GM12878 (cell line): ENCODE measurements at regions not wholly inside any gene's neighbourhood (a gene's known extent, or its start where the extent isn't known, plus 50 kb on each side); places are given as distances from the start of the nearest gene placed in this dataset.

Experiments
- BHLHE40 ChIP-seq, 2 experiments: fragments of 450-650 bp in 1 of 2; IDR thresholded peaks; 2 replicates each; pipeline ENCODE4 v1.6.1; 2011 to 2017; ENCODE audit warnings: low read depth in 2 of 2, borderline replicate concordance in 1 of 2, improper control_type of control experiment in 1 of 2, low read length in 1 of 2, mild to moderate bottlenecking in 1 of 2
- MYC ChIP-seq: IDR thresholded peaks from 2 replicates; pipeline ENCODE4 v1.6.1; 2011; ENCODE audit warnings: mild to moderate bottlenecking, low read length, moderate library complexity, inconsistent platforms; ENCODE audit not compliant: insufficient read depth, insufficient replicate concordance, insufficient read length, severe bottlenecking
- RAD51 ChIP-seq: fragments of 450-650 bp; IDR thresholded peaks from 2 replicates; pipeline ENCODE4 v1.6.1; 2016; ENCODE audit warnings: moderate library complexity, mild to moderate bottlenecking, inconsistent platforms
- SMC3 ChIP-seq: IDR thresholded peaks from 2 replicates; pipeline ENCODE4 v1.6.1; 2011; ENCODE audit warnings: low read length, improper control_type of control experiment, borderline replicate concordance
- STAT3 ChIP-seq: IDR thresholded peaks from 2 replicates; pipeline ENCODE4 v1.6.1; 2011; ENCODE audit warnings: low read depth, low read length, improper control_type of control experiment
- TAF1 ChIP-seq: IDR thresholded peaks from 2 replicates; pipeline ENCODE4 v1.6.1; 2011; ENCODE audit warnings: mild to moderate bottlenecking, low read depth, low read length, borderline replicate concordance
- TF ChIP-seq, protein P1 (sequence below), 3 experiments: IDR thresholded peaks in 2 of 3; conservative IDR thresholded peaks in 1 of 3; 2 replicates each; pipeline ENCODE4 v1.5.1; 2011; ENCODE audit warnings: low read depth in 3 of 3, low read length in 3 of 3, mild to moderate bottlenecking in 3 of 3, control low read depth in 2 of 3, moderate library complexity in 2 of 3, inconsistent platforms in 1 of 3, mixed read lengths in 1 of 3; ENCODE audit not compliant: control insufficient read depth in 2 of 3, insufficient read depth in 1 of 3; ENCODE audit errors: extremely low read depth in 1 of 3
- TF ChIP-seq, protein P2 (sequence below): IDR thresholded peaks from 2 replicates; pipeline ENCODE4 v1.6.1; 2012; ENCODE audit warnings: low read depth, low read length, improper control_type of control experiment
- TF ChIP-seq, protein P3 (sequence below): IDR thresholded peaks from 2 replicates; pipeline ENCODE4 v1.6.1; 2011; ENCODE audit warnings: low read depth, low read length, improper control_type of control experiment, borderline replicate concordance

DNA sequence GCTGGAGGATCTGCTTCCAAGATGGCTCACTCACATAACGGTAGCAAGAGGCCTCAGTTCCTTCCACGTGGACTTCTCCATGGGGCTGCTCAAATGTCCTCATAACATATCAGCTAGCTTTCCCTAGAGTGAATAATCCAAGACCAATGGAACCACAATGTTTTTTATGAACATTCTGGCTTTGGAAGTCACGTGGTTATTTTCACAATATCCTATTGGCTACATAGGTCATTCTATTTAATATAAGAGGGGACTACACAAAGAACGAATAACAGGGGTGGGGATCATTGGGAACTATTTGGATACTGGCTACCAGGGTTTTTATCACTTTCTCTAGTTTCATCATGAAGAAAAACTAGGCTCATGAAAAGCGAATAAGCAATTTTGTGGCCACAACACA lies 81.4 kb downstream of the ZNF622 start:
- TF ChIP-seq TAF1 (no peak), RAD51 (no peak), MYC (no peak), BHLHE40 (IDR thresholded peaks at IDR 0.05; ENCODE audit: borderline replicate concordance in 1 of 2, low read depth in 2 of 2, low read length in 1 of 2) (no peak), STAT3 (no peak), SMC3 (no peak)
- TF ChIP-seq, protein P1, sequence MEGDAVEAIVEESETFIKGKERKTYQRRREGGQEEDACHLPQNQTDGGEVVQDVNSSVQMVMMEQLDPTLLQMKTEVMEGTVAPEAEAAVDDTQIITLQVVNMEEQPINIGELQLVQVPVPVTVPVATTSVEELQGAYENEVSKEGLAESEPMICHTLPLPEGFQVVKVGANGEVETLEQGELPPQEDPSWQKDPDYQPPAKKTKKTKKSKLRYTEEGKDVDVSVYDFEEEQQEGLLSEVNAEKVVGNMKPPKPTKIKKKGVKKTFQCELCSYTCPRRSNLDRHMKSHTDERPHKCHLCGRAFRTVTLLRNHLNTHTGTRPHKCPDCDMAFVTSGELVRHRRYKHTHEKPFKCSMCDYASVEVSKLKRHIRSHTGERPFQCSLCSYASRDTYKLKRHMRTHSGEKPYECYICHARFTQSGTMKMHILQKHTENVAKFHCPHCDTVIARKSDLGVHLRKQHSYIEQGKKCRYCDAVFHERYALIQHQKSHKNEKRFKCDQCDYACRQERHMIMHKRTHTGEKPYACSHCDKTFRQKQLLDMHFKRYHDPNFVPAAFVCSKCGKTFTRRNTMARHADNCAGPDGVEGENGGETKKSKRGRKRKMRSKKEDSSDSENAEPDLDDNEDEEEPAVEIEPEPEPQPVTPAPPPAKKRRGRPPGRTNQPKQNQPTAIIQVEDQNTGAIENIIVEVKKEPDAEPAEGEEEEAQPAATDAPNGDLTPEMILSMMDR (IDR thresholded peaks at IDR 0.05 in 2 of 3, conservative IDR thresholded peaks at IDR 0.05 in 1 of 3; ENCODE audit: control insufficient read depth in 2 of 3, extremely low read depth in 1 of 3, insufficient read depth in 1 of 3, low read depth in 3 of 3, low read length in 3 of 3) = no peak
- TF ChIP-seq, protein P2, sequence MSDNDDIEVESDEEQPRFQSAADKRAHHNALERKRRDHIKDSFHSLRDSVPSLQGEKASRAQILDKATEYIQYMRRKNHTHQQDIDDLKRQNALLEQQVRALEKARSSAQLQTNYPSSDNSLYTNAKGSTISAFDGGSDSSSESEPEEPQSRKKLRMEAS = no peak
- TF ChIP-seq, protein P3, sequence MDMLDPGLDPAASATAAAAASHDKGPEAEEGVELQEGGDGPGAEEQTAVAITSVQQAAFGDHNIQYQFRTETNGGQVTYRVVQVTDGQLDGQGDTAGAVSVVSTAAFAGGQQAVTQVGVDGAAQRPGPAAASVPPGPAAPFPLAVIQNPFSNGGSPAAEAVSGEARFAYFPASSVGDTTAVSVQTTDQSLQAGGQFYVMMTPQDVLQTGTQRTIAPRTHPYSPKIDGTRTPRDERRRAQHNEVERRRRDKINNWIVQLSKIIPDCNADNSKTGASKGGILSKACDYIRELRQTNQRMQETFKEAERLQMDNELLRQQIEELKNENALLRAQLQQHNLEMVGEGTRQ = no peak
